GM12875 (cell line): ENCODE measurements at regions not wholly inside any gene's neighbourhood (a gene's known extent, or its start where the extent isn't known, plus 50 kb on each side); places are given as distances from the start of the nearest gene placed in this dataset.

Source experiments
- H3K4me3 ChIP-seq: one replicate; pipeline ENCODE4 v1.5.1; 2011; ENCODE audit warnings: low read depth, low read length, control low read depth
- CTCF ChIP-seq: IDR thresholded peaks from 2 replicates; pipeline ENCODE4 v1.5.1; 2011; ENCODE audit warnings: low read depth, mild to moderate bottlenecking, control low read depth, inconsistent platforms, low read length, moderate library complexity, borderline replicate concordance; ENCODE audit not compliant: insufficient read depth

- no peak for TF ChIP-seq CTCF
- no peak overlapping the region for H3K4me3 ChIP-seq
Measured at GRCh38 chr2:8157621-8158430, 524.0 kb upstream of the ID2 start.

GRCh38 chr2:8158711-8159110 is 523.1 kb upstream of the ID2 start:
- no peak overlapping the region for H3K4me3 ChIP-seq
- no peak for TF ChIP-seq CTCF

GRCh38 chr2:8159211-8159965 is 522.5 kb upstream of the ID2 start:
- no peak for TF ChIP-seq CTCF
- H3K4me3 ChIP-seq, result no peak overlapping the region

GRCh38 chr2:8159966-8160603 is 521.8 kb upstream of the ID2 start:
- no peak for TF ChIP-seq CTCF
- no peak overlapping the region for H3K4me3 ChIP-seq

- no peak overlapping the region for H3K4me3 ChIP-seq
- no peak for TF ChIP-seq CTCF
Measured at GRCh38 chr2:8160959-8161358, 520.9 kb upstream of the ID2 start.

GRCh38 chr2:8162552-8162951 is 519.3 kb upstream of the ID2 start:
- H3K4me3 ChIP-seq, result no peak overlapping the region
- TF ChIP-seq CTCF, result no peak
